GM19099 (cell line): ENCODE measurements at regions not wholly inside any gene's neighbourhood (a gene's known extent, or its start where the extent isn't known, plus 50 kb on each side); places are given as distances from the start of the nearest gene placed in this dataset.

ENCODE experiments used
- POLR2A ChIP-seq: IDR thresholded peaks from 3 replicates; pipeline ENCODE4 v1.6.1; 2011; ENCODE audit warnings: low read depth; ENCODE audit not compliant: insufficient read length; ENCODE audit errors: extremely low read depth

DNA sequence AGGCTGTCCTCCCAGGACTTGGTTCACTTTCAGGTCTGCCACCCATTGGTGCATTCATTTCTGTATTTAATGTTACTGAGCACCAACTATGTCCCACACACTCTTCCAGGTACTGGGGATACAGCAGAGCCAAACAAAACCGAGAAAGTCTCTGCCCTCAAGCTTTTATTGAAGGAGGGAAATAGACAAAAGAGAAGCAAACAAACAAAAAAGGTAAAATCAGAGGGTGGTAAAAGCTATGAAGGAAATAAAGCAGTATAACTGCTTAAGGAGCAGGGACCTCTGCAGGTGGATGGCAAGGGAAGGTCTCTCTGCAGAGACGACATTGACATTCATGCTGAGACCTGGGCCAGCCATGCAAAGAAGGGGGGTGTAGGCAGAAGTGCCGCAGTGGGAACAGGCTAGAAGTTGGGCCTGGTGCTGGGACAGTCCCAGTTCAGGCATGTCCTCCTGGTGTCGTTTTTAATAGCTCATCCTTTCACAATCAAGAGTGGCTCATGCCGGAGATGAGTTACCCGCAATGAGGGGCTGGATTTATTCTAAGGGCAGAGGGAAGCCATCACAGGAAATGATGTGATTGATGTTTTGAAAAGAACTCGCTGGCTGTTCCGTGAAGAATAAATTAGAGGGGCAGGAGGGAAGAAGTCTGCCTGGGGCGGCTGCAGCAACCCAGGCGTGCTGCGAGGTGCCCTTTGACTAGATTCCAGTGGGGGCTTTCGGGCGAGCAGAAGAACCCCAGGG, 72.8 kb downstream of the IRF2BPL start:
- TF ChIP-seq POLR2A, result peak; percentile 38

DNA sequence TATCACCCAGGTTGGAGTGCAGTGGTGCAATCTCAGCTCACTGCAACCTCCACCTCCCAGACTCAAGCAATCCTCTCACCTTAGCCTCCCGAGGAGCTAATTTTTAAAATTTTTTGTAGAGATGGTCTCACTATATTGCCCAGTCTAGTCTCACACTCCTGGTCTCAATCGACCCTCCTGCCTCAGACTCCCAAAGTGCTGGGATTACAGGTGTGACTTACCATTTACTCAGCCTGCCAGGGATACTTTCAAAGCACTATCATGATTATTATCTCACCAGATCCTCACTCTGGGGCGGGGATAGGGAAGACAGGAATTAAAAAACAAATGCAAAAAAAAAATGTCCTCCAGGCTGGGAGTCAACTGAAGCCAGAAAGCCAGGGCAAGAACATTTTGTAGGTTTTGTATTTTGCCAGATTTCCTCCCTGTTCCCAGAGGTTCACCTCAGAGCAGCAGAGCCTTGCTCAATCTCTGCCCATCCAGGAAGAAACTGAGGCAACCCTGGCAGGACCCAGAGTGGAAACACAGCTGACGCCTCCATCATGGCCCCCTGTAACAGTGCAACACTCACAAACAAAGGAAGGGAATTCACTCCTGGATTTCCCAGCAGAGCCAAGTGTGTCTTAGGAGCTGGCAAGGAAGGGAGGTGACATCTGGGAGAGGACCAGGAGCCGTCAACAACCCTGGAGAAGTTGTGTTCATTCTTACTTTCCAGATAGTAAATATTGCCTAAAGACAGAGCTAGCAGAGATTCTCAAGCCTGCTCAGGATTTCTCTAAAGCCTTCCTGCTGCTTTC, 73.9 kb downstream of the IRF2BPL start:
- TF ChIP-seq POLR2A, result no peak

- peak; percentile 26 for TF ChIP-seq POLR2A
Measured at GRCh38 chr14:76953311-76953945, 75.1 kb downstream of the IRF2BPL start.

DNA sequence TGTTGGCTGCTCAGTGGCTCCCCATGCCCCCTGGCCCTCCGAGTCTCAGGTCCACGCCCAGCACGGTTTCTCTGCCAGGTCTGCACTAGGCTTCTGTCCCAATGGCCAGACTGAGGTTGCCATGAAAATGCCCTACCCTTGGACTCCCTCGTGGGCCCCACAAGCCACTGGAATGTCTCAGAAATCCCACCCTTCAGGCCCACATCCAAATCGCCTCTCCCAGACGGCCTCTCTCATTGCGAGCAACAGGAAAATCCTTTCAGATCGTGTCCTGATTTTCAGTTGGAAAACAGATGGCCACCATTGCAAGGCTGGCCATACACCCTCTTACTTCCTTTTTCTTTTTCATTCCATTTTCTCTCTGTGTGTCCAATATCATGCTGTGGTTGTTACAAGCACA, 77.3 kb downstream of the IRF2BPL start:
- no peak for TF ChIP-seq POLR2A

DNA sequence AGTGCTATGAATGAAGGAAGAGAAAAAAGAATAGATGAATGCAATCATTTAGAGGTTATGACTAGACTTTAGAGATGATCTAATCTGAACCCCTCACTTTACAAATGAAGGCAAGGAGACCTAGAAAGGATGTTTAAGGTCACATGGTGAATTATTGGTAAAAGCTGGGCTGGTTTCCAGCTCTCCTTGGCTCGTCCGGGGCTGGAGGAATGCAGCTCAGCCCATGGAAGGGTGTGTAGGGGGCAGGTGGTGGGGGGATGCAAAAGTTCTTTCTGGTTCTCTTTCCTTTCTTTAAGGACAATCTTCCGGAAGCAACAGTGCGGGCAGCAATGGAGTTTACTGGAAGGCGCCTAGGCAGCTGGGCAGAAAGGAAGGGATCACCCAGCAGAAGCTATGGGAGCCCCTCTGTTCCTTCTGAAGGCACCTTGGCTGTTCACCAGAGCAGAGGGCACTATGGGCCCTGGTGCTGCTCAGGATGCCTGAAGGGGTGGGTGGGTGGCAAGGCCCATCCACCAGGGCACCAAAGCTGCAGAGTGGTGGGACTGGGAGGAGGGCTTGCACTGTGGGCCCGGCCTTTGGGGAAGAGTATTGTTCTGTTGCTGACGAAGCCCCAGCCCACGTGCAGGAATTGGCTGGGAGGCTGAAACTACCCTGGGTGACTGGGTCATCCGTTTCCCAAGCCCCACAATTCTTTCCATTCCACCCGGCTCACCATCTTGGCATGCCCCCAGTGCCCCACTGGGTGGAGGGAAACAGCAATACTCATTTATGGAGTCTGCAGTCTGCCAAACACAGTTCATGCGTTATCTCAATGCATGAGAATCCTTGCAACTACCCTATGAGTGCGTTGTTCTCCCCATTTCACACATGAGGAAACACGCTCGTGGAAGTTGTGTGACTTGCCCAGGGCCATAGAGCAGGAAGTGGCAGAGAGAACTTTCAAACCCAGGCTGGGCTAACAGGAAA, 78.2 kb downstream of the IRF2BPL start:
- no peak for TF ChIP-seq POLR2A

- no peak for TF ChIP-seq POLR2A
Measured at GRCh38 chr14:76948976-76949375, 79.5 kb downstream of the IRF2BPL start.

DNA sequence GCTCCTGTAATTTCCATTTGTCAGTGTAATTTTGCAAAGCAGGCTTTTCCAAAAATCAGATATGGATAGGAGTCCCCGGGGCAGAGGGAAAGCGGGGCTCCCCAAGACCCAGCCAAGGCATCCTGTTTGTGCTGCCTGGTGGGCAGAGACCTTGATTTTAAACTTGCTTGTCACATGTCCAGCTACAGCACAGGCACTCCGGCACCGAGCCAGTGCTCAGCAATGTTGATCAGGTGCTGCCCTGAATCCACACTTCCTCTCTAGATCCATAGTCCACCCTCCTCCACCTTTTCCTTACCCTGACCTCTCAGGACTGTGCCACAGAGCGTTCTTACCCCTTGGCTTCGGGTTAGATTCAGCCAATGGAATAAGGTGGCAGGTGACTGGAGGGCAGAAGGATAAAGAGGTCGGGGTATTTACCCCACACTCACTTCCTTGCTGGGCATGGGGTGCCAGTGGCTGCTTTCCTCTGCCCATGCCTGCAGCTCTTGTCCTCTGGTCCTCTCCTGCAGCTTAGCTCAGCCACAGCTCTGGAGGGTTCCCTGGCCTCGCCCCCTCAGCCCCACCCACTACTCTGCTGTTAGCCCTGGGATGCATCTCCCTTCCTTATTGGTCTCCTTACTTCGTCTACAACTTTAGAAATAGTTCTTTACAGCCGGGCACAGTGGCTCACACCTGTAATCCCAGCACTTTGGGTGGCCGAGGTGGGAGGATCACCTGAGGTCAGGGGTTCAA, 80.1 kb downstream of the IRF2BPL start:
- TF ChIP-seq POLR2A, result no peak

DNA sequence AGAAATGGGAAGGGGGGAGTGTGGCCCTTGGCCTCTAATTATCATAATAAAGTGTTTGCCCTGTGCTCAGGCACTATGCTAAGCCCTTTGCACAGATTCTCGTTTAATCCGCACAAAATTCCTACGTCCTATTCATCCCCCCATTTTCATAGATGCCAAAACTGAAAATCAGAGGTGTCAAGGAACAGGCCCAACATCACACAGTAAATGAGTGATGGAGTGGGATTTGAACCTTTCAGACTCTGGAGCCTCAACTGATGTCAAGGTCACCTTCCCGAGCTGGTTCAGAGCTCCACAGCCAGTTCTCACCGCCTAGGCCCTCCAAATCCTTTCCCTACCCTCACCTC, 80.7 kb downstream of the IRF2BPL start:
- TF ChIP-seq POLR2A, result no peak

- no peak for TF ChIP-seq POLR2A
Measured at GRCh38 chr14:76947078-76947837, 81.2 kb downstream of the IRF2BPL start.

DNA sequence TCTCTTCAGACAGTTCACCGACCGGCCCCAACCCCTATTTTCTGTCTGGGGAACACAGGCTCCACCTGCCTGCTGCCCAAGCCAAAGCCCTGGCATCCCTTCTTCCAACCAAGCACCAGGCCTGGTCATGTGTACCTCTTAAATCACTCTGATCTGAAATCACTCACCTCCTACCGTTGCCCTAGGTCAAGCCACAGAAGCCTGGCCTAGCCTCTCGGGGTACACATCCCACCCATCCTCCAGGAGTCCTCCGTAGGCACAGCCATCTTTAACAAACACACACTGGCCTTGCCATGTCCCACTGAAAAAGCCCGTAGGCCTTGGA, 81.8 kb downstream of the IRF2BPL start:
- no peak for TF ChIP-seq POLR2A

GRCh38 chr14:76943072-76943471, 85.4 kb downstream of the IRF2BPL start:
- TF ChIP-seq POLR2A, result no peak

- TF ChIP-seq POLR2A, result no peak
Measured at GRCh38 chr14:76941946-76942805, 86.3 kb downstream of the IRF2BPL start.

GRCh38 chr14:76941544-76941943, 87.0 kb downstream of the IRF2BPL start:
- TF ChIP-seq POLR2A, result no peak
